NCI-H69 (cell line): ENCODE measurements at regions not wholly inside any gene's neighbourhood (a gene's known extent, or its start where the extent isn't known, plus 50 kb on each side); places are given as distances from the start of the nearest gene placed in this dataset.
"Not testable (repeated sequence)": the region's sequence is repeated elsewhere in the genome, so short reads cannot be mapped to it uniquely, and the experiment has no call there.

ENCODE experiments used
- DNase-seq: peaks from one replicate; lab custom pipeline; 2025; lab: John Stamatoyannopoulos, UW

GRCh38 chr12:59517522-59517921 lies 78.3 kb upstream of the SLC16A7 start:
- DNase-seq, result peak; percentile 6

DNA sequence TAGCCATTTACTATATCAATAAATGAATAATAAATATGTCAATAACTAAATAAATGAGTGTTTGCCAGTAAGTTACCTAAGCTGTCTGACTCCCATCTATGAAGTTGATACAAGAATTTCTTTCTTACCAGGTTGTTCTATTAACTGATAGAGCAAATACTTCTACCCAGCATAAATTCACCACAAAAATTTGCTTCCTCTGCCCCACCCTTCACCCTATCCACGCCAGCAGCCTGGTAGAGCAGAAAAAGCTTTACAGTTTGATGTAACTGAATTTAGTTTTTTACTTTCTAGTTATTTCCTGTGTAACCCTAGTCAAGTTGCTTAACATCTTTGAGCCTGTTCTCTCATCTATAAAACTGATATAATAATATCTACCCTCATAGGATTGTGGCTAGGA lies 94.9 kb upstream of the SLC16A7 start:
- DNase-seq, result no peak

- DNase-seq, result no peak
Measured at GRCh38 chr12:59500335-59500734, 95.5 kb upstream of the SLC16A7 start.

- no peak for DNase-seq
Measured at GRCh38 chr12:59499774-59500173, 96.1 kb upstream of the SLC16A7 start.

- no peak for DNase-seq
Measured at GRCh38 chr12:59494617-59495016, 101.2 kb upstream of the SLC16A7 start.

DNA sequence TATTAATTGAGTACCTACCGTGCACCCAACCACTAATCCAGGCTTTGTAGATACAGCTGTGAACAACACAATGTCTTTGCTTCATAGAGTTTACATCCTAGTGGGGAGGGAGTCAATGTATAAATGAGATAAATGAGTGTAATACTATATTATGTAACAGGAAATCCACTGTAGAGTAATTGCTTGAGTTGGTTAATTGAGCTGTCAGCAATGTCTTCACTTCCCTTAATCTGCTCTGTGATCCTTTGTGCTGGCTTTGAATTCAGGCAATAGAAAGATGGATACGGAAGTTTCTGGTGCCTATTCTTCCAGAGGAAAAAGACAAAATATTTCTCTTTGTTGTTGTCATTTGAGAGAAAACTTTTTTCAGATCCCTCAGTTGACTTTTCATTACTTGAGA lies 104.0 kb upstream of the SLC16A7 start:
- no peak for DNase-seq

DNA sequence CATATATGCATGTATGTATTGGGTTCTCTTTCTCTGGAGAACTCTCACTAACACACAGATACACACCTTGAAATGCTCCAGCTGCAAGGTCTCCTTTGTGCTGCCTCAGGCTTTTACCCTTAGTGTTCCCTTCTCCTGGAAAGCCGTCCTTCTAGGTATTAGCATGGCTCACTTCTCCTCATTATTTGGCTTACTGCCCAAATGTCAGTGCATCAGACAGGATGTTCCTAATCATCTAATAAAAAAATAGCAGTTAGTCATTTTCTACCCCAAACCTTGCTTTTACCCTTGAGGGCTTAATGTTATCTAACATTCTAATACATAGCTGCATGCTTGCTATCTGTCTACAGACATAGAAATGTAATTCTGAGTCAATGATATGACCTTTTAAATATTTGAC lies 109.0 kb upstream of the SLC16A7 start:
- DNase-seq, result no peak

- no peak for DNase-seq
Measured at GRCh38 chr12:59484575-59484974, 111.3 kb upstream of the SLC16A7 start.

GRCh38 chr12:59474236-59474635 lies 121.6 kb upstream of the SLC16A7 start:
- not testable (repeated sequence) for DNase-seq

GRCh38 chr12:59472273-59472672 lies 123.6 kb upstream of the SLC16A7 start:
- DNase-seq, result no peak

DNA sequence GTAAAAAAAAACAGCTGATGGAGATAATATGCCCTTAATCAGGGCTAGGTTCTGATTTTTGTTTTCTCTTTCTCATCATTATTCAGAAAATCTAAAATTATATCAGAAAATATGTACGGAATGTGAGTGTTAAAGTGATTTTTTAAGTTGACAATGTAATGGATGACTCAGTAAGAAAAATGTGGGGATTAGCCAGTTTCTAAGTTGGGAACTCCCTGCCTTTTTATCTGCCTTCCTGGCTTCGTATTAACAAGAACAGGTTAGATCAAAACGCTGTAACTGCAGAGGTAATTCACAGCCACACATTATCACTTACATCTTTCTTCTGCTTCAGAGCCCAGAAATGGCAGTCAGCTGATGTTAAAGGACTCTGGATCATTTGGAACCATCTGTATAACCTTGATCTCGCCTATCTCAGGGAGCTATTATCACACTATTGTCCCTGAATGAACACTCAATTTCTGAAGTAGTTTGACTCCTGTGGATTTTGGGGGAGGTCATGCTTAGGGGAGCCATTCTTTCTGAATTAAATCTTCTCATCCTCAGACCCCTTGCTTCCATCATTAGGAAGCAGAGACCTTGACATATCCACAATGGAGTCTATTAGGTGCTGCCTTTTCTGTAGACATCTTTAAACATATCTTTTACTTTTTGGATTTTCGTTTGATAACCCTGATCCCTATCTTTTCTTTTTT lies 135.7 kb upstream of the SLC16A7 start:
- no peak for DNase-seq

- no peak for DNase-seq
Measured at GRCh38 chr12:59453475-59453874, 142.4 kb upstream of the SLC16A7 start.

- DNase-seq, result no peak
Measured at GRCh38 chr12:59452746-59453145, 143.1 kb upstream of the SLC16A7 start.

- no peak for DNase-seq
Measured at GRCh38 chr12:59452259-59452658, 143.6 kb upstream of the SLC16A7 start.

DNA sequence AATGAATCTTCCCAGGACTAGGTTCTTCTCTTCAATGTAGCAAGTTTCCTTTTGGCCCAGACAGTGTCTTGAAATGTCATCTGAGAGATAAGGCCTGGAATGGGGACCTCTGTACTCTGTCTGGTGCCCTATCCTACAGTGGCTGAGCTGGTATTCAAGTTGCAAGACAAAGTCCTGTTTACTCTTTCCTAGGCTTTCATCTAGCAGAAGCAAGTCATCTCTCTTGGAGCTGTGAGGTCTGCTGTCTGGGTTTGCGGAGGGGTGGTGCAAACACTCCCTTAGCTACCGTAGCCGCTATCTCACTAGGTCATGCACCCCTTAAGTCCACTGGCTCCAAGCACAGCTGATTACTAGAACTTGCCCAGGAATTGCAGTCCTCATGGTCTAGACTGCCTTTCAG lies 149.7 kb upstream of the SLC16A7 start:
- no peak for DNase-seq

DNA sequence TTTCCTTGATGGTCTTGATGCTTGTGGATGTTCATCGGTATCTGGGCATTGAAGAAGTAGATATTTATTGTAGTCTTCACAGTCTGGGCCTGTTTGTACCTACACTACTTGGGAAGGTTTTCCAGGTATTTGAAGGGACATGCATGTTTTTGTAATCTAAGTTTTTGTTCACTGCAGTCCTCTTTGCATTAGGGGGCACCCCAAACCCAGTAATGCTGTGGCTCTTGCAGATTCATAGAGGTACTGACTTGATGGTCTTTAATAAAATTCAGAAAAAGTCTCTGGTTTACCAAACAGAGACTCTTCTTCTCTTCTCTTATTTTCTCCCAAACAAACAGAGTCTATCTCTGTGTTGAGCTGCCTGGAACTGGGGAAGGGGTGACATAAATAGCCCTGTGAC lies 150.9 kb upstream of the SLC16A7 start:
- DNase-seq, result no peak

- no peak for DNase-seq
Measured at GRCh38 chr12:59432057-59432456, 163.8 kb upstream of the SLC16A7 start.

GRCh38 chr12:59431266-59431665 lies 164.6 kb upstream of the SLC16A7 start:
- no peak for DNase-seq

GRCh38 chr12:59429766-59430165 lies 166.1 kb upstream of the SLC16A7 start:
- no peak for DNase-seq

- no peak for DNase-seq
Measured at GRCh38 chr12:59425798-59426197, 170.0 kb upstream of the SLC16A7 start.

DNA sequence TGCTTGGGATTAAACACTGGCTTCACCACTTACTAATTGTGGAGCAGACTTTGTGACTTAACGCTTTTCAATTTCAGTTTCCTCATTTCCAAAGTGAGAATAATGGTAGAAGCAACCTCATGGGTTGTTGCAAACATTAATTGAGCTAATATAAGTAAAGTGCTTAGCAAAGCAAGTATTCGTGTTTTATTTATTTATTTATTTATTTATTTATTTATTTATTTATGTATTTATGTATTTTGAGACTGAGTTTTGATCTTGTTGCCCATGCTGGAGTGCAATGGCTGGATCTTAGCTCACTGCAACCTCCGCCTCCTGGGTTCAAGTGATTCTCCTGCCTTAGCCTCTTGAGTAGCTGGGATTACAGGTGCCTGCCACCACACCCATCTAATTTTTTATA lies 171.2 kb upstream of the SLC16A7 start:
- DNase-seq, result not testable (repeated sequence)

DNA sequence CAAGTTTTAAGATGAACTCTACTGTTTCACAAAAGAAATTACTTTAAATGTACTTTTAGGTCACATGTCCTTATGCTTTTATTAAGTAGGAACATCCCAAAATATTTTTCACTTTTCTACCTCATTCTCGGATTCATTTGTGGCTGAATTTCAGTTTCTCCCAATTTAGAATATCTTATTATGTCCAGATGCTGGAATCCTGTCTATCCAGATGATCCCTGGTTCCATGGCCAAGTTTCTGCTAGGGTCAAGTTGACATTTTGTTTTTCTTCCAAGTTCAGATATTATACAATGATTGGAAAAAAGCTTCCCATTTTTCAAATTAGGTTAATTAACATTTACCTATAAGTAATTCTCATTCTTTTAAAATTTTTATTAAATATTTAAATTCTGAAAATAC lies 181.8 kb upstream of the SLC16A7 start:
- DNase-seq, result no peak

- no peak for DNase-seq
Measured at GRCh38 chr12:59408431-59408830, 187.4 kb upstream of the SLC16A7 start.

- DNase-seq, result no peak
Measured at GRCh38 chr12:59407799-59408198, 188.0 kb upstream of the SLC16A7 start.

DNA sequence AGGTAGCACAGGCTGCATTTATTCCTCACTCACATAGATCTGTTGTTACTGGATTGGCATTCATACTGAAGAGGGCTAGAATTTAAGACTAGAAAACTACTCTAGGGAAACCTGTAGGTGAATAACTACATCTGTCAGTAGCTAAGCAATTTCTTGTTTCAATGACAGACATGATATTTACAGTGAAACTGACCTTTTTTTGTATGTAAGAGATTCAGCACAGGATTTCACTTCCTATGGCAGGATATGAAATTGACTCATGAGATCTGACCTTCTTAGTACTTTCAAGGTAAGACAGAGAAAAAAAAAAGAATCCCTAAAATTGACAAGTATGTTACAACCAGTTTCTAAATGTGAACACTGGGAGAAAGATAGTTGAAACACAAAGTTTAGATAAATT lies 189.8 kb upstream of the SLC16A7 start:
- DNase-seq, result no peak
